Renal cortical epithelial cell (primary cell): ENCODE measurements at regions not wholly inside any gene's neighbourhood (a gene's known extent, or its start where the extent isn't known, plus 50 kb on each side); places are given as distances from the start of the nearest gene placed in this dataset.

ENCODE experiments used
- DNase-seq: peaks from one replicate; pipeline ENCODE4 v3.0.0-alpha.2; 2011; ENCODE audit warnings: low read depth

DNA sequence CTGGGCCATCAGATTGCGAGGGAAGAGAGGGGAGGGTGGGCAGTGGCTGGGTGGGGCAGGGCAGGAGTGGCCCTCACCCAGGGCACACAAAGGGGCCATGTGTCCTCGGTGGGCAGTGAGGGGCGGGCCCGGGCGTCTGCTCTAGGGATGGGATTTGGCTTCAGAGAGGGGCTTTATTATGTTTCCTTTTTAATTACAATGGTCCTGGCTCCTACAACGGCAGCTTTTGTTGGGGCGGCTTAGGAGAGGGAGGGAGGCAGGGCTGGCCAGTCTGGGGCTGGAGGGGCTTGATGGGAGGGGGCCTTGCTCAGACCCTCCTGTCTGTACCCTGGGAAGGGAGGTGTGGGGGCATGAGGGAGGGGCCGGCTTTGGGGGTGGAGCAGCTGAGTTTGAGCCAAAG lies 102.8 kb upstream of the WNT4 start:
- DNase-seq: no peak

- DNase-seq: no peak
These were observed 104.0 kb upstream of the WNT4 start for GRCh38 chr1:22246755-22247480.

GRCh38 chr1:22247527-22248245 lies 104.8 kb upstream of the WNT4 start:
- DNase-seq: no peak

GRCh38 chr1:22248746-22249145 lies 105.8 kb upstream of the WNT4 start:
- DNase-seq: no peak

DNA sequence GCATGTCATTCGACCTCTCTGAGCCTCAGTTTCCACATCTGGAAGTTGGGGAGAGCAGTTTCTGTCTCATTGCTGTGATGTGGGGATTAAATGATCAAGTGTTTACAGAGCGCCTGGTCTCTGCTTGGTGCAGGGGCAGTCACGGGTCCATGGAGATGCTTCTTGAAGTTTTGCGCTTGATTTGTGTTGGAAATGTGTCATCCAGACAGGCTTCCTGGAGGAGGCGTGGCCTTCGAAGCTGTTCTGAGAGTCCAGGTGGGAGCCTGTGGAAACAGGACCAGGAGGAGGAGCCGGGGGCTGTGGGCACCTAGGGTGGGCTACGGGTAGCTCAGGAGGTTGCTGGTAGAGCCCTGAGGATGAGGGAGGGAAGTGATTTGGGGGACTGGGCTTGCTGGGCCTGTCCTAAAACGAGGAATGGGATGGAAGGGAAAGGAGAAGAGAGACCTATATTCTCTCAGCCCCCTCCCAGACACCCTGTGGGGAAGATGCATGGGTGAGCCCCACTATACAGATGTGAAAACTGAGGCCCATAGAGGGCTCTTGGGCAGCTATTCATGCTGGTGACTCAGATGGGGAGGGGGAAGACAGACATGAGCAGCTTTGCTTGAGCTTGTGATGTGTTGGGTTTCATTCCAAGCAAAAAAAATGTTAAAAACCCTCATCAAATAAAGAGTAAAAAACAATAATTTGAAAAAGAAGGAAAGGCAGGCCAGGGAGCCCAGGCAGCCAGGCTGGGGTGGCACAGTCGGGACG lies 107.2 kb upstream of the WNT4 start:
- DNase-seq: no peak

GRCh38 chr1:22250724-22251123 lies 107.8 kb upstream of the WNT4 start:
- no peak for DNase-seq

DNA sequence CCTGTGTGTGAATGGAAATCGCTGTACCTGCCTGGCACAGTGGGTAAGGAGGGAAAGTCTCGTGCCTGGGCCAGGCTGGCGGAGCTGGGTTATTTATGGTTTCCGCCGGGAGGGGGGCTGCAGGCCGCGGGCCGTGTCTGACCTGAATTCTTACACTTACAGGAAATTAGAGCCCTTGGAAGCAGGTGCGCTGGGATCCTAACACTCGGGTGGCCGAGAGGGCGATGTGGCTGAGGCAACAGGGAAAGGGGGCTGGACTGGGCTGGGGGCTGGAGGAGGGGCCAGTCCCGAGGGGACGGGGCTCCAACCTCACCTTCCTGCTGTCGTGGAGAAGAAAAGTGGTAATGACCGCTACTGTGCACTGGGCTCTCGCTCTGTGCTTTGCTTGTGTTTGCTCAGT lies 109.4 kb upstream of the WNT4 start:
- DNase-seq: no peak

- no peak for DNase-seq
These were observed 110.3 kb upstream of the WNT4 start for GRCh38 chr1:22253012-22253790.

GRCh38 chr1:22254756-22255155 lies 111.9 kb upstream of the WNT4 start:
- no peak for DNase-seq

GRCh38 chr1:22255341-22256212 lies 112.7 kb upstream of the WNT4 start:
- no peak for DNase-seq

GRCh38 chr1:22256213-22256512 lies 113.3 kb upstream of the WNT4 start:
- DNase-seq: no peak

DNA sequence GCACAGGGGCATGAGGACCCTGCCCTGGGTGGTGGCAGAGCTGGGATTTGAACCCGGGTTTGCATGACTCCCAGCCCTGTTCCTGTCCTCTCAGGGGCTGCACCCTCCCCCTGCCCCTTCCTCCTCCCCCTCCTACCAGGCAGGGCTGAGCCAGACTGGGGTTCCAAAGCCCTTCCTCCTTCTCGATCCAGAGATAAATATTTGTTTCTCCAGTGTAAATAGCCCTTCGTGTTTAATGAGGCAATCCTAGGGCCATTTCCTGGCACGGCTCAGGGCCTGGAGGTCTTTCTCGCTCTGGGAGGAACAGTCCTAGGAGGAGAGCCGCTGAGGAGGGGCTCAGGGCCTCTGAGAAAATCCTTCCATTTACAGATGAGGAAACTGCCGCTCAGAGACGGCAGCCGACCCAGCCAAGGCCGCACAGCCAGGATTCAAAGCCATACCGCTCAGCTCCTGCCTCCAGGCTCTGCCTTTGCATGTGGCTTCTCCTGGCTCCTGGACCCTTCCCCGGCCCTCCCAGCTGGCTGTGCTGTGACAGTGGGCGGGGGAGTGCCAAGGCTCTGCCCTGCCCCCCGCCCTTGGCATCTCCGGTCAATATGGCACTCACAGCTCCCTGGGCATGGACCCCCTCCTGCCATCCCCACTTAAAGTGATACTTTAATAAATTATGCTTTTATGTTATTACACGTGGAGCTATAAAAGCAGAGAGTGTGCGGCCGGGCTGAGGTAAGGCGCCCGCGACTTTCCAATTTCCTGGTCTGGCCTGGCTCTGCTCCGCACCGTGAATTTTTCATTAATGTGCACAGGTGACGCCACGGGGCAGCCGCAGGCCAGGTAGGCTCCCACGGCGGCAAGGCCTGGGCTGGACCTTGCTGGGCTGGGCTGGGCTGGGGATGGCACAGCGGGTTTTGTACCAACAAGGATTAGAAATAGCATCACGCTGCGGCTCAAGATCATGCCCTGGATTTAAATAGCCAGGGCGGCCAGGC lies 114.7 kb upstream of the WNT4 start:
- no peak for DNase-seq

DNA sequence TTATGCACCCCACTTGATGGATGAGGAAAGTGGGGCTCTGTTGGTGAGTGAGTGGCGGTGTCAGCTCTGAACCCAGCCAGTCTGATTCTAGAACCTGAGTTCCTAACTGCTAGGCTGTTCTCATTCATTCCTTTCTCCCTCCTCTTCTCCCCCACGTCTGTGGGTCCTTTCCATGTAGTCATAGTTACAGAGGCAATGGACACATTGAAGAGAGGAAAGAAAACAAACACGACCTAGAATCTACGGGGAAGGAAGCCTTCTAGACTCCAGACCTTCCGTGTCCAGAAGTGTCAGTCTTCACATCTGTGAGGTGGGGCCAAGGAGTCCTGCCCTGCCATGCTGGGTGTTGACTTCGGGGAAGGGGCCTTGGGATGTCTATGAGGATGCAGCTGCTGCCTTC lies 115.8 kb upstream of the WNT4 start:
- no peak for DNase-seq

GRCh38 chr1:22259551-22260282 lies 116.8 kb upstream of the WNT4 start:
- DNase-seq: no peak

GRCh38 chr1:22260860-22261432 lies 118.0 kb upstream of the WNT4 start:
- no peak for DNase-seq

GRCh38 chr1:22261580-22261979 lies 118.7 kb upstream of the WNT4 start:
- no peak for DNase-seq

DNA sequence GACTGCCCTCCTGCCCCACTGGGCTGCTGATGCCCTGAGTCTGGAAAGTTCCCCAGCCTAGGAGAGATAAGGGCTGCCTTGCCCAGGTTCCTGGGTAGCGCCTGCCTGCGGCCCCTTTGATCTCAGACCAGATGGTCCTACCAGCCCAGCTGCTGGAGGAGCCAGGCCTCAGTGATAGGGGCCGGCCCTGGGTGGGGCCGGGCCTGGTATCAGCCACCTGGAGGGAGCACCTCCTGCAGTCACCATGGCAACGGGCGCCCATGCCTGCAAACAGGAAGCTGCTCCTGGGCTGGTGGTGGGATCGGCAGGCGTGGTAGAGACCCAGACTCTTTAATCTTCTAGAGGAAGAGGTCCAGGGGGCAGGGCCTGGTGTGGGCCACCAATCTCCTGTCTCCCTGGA lies 119.7 kb upstream of the WNT4 start:
- no peak for DNase-seq

- no peak for DNase-seq
These were observed 120.5 kb upstream of the WNT4 start for GRCh38 chr1:22263359-22263758.
